GM21619 (cell line): ENCODE measurements at regions not wholly inside any gene's neighbourhood (a gene's known extent, or its start where the extent isn't known, plus 50 kb on each side); places are given as distances from the start of the nearest gene placed in this dataset.

Experiments
- ATAC-seq: cut with Tn5 transposase; IDR thresholded peaks from one replicate; pipeline ENCODE4 v1.9.1; 2021; ENCODE audit not compliant: unreplicated experiment

DNA sequence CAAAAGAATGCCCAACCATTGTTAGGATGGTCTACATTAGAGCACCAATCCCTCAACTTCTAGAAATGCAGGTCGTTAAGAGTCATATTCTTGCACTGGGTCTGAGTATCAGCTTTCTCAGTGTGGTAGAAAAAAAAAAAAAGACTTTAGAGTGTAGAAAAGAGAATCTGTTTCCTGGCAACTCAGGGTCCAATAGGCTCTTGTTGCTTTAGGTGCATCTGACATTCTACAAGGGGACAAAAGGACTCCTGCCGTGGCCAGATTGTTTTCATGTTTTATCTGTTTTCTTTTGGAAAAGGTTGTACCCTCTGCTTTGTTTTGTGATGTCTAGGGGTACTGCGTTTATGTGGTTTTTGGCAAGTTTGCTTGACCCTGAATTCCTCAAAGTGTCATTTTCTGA lies 105.4 kb upstream of the KCNK2 start:
- ATAC-seq: no peak

DNA sequence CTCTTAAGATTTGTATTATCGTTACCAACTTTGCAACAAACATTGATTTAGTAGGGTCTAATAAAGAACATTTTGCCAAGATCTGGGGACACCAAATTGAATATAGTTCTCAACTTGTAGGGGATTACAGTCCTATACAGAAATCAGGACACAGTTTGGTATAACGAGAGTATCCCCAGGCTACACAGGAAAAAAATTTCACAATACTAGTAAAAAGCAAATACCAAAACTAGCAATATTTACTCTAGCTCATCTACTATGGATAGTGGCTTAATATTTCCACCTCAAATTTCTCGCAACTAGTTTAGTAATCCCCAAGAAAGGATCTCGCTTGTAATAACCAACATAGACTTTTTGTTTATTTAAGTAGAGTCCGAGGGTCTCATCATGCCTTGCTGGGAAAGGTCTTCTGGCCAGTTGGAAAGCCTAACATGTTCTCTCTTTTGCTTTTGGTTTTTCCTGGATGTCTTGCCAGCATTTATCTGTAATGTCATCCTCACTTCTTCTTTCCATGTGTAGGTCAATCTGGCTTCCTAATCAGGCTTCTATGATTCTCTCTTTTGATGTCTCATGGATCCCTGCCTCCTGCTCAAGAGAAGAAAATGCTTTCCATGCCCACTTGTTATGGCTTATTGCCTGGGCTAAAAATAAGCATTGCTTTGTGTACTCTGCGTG lies 104.7 kb upstream of the KCNK2 start:
- ATAC-seq: no peak

DNA sequence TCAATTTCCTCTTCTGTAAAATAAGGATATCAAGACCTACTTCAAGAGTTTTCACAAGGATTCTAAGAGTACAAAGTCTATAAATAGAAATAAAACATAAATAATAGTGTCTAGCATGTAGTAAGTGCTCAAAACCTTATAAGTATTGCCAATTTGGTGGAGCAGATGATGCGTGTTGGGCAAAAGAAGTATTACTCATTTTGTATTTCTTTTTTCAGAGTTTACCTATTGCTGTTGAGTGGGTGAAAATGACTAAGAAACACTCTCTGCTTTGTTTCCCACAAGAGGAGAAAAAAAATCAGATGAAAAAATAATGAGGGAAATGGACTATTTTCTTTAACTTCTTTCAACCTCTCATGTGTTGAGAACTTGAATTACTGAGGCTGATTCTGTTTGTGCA lies 103.3 kb upstream of the KCNK2 start:
- ATAC-seq: no peak

DNA sequence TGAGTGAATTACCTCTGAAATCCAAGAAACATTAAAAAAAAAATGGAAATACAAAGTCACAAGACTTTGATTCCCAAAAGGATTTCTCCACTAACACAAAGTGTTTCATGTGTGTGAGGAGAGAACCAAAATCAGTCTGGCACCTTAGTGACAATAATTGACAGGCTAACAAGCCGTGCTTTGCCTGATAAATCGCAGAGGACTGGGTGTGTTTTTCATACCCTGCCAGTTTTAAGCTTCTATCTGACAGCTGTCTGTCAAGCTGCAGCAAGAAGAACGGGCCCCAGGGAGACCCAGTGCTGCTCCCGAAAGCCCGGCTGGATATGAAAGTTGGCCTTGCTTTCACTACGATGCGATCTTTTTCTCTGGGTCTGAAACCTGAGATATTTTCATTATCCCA lies 101.6 kb upstream of the KCNK2 start:
- ATAC-seq: no peak

DNA sequence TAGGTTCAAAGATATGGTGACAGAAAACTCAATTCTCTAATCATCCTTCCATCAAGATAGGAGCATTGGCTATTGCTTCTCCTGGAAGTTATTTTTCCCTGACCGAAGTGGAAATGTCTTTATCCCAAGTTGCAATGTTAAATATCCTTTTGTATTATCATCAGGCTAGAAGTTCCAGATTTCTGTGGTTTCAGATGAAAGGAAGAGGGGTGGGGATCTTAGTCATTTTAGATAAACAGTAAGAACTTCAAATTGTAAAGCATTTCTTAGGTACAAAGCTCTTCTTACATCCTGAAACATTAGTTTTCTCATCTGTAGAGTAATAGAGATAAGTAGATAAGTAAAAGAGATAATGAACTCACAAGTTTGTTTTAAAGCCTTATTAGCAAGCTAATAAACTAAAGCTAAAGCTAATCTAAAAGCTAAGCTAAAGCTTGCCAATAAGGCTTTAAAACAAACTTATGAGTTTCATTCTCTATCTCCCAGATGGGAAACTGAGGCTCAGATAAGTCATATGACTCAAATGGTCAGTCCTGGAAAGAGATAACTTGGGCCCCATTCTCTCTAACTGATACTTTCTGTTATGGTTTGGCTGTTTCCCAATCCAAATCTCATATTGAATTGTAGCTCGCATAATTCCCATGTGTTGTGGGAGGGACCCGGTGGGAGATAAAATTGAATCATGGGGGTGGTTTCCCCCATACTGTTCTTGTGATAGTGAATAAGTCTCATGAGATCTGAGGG lies 99.2 kb upstream of the KCNK2 start:
- no peak for ATAC-seq

DNA sequence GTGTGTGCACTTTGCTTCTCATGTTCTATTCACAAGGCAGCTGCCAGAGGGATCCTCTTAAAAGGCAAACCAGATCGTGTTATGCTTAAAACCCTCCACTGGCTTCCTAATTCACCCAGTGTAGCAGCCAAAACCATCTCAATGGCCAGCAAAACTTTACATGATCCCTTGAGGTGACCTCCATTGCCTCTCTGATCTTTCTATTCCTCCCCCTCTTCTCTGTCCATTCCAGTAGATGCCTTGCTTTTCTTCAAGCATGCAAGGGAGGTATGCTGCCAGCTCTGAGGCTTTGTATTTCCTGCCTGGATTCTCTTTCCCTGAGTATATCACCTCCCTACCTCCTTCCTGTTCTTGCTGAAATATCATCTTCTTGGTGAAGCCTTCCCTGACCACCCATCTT lies 93.2 kb upstream of the KCNK2 start:
- no peak for ATAC-seq

DNA sequence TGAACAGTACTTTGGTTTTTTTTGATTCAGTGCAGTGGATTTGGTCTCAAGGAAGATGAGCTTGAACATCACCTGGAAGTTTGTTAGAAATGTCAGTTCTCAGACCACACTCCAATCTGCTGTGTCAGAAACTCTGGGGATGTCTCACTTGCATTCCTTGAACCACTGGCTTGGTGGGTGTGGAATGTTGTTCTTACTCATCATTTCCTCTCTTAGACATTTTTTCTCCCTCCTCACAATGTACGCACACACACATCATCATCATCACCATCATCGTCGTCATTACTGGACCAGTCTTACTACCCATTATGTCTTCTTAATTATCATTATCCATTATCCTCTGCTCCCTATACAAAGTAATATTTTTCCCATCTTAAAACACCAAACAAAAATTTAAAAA lies 91.9 kb upstream of the KCNK2 start:
- ATAC-seq: no peak

DNA sequence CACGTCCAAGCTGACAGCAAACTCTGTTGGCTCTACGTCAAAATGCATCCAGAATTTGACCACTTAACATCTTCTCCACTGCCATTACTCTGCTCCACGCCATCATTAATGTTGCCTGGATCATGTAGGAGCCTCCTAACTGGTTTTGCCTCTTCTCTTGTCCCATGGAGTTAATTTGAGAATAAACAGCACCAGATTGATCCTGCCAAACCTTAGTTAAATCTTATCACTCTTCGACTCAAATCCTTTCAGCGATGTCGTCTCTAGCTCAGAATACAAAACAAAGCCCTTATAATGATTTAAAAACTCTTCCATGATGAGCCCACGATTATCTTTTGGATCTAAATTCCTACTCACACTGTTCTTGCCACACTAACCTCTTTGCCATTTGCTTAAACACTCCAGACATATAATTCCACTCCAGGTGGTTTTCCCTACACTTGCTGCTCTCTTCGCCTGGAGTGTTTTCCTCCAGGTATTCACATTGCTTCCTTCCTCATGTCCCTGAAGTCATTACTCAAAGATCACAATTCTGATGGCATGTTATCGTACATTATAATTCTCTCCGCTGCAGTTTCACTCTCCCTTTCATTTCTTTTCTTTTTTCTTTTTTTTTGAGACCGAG lies 90.7 kb upstream of the KCNK2 start:
- ATAC-seq: no peak

DNA sequence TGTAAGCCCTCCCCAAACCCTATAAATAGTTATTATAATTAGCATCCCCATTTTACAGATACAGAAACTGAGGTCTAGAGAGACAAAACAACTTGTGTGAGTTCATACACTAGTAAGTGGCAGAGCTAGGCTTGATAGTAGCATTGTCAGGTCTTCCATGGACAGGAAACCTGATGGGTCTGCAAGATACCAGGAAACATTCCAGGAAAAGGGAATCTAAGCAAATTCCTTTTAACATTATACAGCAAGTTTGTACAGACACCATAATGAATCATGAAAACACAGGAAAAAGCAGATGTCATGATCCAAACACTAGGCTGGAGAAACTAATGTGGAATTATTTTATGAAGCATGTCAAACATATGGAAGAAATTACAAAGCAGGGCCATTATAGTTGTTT lies 89.1 kb upstream of the KCNK2 start:
- no peak for ATAC-seq

DNA sequence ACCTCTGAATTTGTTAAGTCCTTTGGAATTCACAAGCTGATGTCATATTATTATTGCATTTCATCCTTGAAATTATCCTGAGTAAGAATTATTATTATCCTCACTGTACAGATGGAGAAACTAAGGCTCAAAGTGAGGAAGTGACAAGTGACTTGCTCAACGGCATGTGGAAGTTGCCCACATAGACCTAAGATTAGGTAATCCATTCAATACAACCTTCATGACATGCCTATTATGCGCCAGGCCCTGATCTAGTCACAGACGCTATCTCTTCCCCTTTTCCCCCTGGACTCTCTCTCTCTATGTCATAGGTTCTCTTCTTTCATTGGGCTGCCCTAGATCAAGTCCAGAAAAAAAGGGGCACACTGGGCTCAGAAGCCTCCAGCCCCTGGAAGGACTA lies 84.9 kb upstream of the KCNK2 start:
- no peak for ATAC-seq

DNA sequence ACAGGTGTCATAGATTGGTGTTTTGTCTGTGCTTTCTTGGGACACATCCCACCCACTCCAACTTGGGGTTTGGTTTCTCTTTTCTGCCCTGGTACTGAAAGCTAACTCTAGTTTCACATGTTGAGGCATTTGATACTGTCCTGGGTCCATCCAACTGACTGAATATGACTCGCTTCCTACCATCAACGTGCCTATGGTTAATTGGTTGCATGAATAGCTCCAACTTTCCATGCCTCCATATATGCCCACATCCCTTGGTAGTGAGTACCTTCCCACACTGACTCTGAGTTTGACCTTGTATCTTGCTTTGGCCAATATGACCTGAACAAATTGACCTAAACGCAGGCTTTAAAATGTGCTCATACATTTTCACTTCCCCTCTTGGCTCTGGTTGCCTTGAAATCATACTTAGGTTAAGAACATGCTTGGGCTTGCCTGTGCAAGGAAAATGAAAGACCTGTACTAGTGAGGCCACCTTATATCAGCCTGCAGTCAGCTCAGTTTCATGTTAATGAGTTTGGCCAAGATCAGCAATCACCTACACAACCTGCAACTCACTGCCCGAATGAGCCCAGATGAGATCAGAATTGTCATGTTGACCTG lies 81.0 kb upstream of the KCNK2 start:
- ATAC-seq: peak; percentile 86

DNA sequence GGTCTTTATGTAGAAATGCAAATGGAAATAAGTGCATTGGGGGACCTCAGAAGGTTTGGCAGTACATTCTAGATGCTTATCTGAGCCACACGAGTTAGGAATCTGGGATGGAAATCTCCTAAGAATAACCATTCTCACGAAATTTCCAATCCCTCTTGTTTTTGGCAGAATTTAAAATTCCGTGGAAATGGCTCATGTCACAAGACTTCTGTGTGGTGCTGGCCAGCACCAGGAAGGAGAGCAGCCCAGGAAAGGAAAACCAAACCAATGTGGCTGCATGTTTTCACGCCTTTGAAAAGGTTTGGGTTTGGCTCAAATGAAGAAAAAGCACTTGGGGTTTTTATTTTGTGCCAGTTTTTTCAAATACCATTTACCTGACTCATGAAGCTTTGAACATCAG lies 80.1 kb upstream of the KCNK2 start:
- no peak for ATAC-seq

DNA sequence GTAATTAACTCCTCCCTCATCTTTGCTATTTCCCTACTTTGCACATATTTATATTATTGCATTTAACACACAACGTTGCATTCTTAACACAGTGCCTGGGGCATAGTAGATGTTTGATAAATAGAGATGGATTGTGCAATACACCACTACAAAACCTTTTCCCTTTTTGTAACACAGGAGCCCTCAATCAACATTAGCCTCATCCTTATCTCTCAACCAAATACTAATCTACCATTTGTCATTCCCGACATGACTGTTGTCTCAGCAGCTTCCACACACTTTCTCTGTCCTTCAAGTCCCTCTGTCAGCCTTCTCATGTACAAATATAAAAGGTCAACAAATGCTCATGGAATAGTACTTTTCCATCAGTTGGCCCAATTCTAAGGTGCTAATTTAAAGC lies 78.9 kb upstream of the KCNK2 start:
- ATAC-seq: no peak

DNA sequence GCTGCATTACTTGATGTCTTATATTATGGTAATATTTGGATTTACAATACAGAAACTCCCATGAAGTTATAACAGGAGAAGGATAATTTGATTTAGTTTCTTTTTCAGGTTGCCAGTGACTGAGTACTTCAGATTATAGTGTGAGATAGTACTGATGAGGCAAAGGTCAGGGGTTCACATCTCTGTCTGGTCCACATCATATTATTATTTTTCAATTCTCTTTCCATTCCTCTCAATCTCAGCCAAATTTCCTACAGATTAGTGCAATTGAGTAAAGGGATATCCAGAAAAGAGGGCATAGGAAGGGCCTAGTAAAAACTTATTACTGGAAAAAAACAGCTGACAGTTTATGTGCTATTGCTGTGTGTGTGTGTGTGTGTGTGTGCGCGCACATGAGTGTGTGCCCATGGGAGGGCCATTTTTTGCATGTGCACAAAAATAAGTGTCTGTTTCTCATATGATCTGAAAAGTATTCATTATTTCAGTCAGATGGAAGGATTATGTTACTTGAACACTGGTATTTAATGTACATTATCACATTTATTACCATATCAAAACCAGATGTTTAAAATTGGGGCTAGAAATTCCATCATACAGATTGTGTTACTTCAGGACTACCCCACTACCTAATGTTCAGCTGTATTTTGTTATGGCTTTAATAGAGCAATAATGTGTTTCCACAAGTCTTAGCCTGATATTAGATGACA lies 78.3 kb upstream of the KCNK2 start:
- ATAC-seq: no peak

DNA sequence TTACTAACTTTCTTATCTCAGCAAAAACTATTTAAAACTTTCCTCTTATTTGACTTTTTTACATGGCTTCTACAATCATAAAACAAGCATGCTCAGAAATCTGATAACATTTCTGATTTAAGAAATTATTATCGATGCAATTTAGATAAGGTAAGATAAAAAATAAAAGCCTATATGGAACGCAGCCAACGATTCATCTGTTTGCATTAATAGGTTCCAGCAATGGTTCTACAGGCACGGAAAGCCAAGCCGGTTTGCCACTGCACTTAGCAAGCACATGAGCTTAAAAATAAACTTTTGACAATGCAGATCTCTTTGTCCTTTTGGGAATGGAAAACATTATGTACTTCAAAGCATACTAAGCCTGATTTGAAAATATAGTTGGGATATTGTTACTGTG lies 77.5 kb upstream of the KCNK2 start:
- ATAC-seq: no peak

DNA sequence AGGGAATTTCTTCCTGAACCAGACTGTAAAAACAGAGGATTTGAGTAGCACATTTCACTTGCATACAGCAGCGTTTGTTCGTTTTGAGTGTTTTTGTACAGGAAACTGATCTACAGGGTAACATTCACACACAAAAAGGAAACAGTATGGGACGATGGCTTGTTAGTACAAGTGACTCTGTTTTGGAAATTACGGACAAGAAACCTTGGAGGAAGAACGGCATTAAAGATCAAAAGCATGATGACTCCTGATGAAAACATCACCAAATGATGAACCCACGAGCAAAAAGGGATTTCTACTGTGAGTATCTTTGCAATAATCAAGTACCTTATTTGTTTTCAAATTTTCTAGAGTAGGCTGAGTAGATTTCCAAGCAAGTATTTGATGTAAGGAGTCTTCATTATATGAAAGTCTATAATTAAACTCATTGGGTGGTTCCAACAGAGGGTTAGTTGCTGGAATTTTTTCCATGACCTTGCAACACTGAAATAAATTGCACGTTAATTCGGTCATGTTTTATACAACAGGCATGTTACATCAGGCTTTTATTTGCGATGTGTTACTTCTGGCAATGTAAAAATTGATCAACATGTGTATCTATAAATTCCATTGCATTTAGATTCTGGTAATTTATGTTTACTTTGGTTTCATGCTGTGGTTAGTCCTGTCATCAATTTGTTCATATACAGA lies 76.7 kb upstream of the KCNK2 start:
- no peak for ATAC-seq

DNA sequence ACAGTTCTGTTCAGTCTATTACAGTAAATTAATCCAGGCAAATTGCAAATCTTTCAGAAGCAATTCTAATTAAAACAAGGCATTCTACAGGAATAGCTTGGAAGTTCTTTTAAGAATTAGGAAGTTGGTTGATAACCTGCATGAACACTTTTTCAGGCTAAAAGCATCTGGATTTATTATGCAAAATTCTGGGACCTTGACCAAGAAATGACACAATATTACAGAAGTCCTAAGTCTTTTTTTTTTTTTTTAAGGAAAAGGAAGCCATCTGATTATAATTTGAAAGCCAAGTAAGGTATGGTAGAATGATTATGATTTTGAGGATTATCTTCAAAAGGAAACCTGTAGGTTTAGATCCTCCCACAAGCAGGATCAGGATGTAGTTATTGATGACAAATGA lies 74.7 kb upstream of the KCNK2 start:
- ATAC-seq: no peak

DNA sequence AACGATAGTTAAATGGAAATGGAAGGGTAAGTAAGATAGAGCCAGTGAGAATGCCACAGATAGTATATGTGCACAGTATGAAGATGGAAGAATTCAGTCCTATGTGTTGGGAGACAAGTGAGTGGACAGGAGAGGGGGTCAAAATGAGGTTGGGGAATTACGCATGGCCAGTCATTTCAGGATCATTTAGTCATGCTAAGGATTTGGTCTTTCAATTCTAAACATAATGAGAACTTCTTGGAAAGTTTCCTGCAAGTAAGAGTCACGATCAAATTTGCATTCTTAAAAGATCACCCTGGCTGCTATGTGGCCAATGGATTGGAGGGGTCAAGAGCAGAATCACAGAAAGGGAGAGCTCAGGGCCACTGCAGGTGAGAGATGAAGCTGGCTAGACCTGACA lies 64.0 kb upstream of the KCNK2 start:
- ATAC-seq: no peak

DNA sequence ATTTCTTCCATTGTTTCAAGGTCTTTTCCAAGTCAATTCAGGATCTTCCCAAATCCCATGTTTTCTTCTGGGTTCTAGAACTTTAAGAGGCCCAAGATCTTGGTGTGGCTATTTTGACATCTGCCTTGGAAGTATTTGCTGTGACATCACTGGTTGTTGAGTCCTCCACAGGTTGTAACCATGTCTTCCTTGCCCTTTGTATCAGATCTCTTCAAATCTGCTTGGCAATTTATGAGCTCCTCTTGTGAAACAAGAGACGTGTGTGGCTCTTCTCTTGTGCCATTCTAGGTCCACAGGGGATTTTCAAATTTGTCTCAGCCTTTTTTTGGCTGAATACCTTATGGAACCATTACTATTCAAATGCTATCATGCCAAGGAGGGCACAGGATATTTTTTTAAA lies 60.3 kb upstream of the KCNK2 start:
- no peak for ATAC-seq

DNA sequence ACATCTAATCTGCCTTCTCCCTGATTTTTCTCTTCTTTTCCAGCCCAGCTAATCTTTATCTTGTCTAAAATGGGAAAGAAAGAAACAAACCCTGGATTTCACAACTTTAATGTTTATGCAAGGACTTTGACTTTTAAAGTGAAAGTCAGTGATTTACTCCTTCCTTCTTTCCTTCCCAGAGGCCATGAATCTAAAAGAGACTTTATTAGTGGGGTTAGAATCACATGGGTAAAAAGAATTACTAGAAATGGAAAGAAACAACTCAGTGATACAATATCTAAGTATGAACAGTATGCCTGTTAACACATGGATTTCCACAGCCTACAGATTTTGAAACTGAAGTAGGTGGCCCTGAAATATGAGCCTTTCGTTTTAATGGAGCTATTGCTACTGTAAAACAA lies 59.8 kb upstream of the KCNK2 start:
- ATAC-seq: no peak
